HL-60 (cell line): ENCODE measurements at regions not wholly inside any gene's neighbourhood (a gene's known extent, or its start where the extent isn't known, plus 50 kb on each side); places are given as distances from the start of the nearest gene placed in this dataset.

ENCODE experiments used
- DNase-seq, 2 experiments: peaks; one replicate each; pipeline ENCODE4 v3.0.0-alpha.2; 2010 to 2020; ENCODE audit warnings: low read depth in 1 of 2, low spot score in 1 of 2
- H3K27ac ChIP-seq: fragments of 250-450 bp; sonication (Bioruptor Pico); replicated peaks from 2 replicates; pipeline ENCODE4 v1.5.1; 2020; ENCODE audit warnings: mild to moderate bottlenecking, moderate library complexity
- H3K27me3 ChIP-seq: fragments of 250-450 bp; sonication (Bioruptor Pico); 2 replicates; pipeline ENCODE4 v1.5.1; 2021; ENCODE audit warnings: mild to moderate bottlenecking, moderate library complexity; ENCODE audit not compliant: insufficient read depth, poor library complexity, severe bottlenecking
- H3K4me3 ChIP-seq: replicated peaks from 2 replicates; pipeline ENCODE4 v1.5.1; 2011; ENCODE audit warnings: mild to moderate bottlenecking, control low read depth, low read length; ENCODE audit not compliant: insufficient read depth
- CTCF ChIP-seq: IDR thresholded peaks from one replicate; pipeline ENCODE4 v1.5.1; 2011; ENCODE audit warnings: low read length, control low read depth, inconsistent platforms; ENCODE audit not compliant: insufficient read depth
- GABPA ChIP-seq: IDR thresholded peaks from 2 replicates; pipeline ENCODE4 v1.6.1; 2012; ENCODE audit warnings: low read depth
- POLR2AphosphoS5 ChIP-seq: IDR thresholded peaks from 2 replicates; pipeline ENCODE4 v1.6.1; 2012; ENCODE audit warnings: low read depth
- REST ChIP-seq: IDR thresholded peaks from 2 replicates; pipeline ENCODE4 v1.6.1; 2012; ENCODE audit warnings: low read depth; ENCODE audit not compliant: insufficient replicate concordance
- SPI1 ChIP-seq: IDR thresholded peaks from 2 replicates; pipeline ENCODE4 v1.6.1; 2012; ENCODE audit warnings: low read depth, mild to moderate bottlenecking, borderline replicate concordance

GRCh38 chr21:16034446-16035190 is 304.8 kb downstream of the USP25 start:
- Histone ChIP-seq H3K27me3 (no peaks in the 10 kb centered on the region), H3K27ac (no peak overlapping the region), H3K4me3 (no peak overlapping the region)
- TF ChIP-seq GABPA = no peak
- TF ChIP-seq POLR2AphosphoS5 = no peak
- no peak for TF ChIP-seq REST
- TF ChIP-seq CTCF = no peak
- no peak for TF ChIP-seq SPI1
- no peak for DNase-seq

- no peak overlapping the region for H3K27ac ChIP-seq
- no peaks in the 10 kb centered on the region for H3K27me3 ChIP-seq
- no peak overlapping the region for H3K4me3 ChIP-seq
- DNase-seq = peak in 1 of 2 experiments; percentile 24
- TF ChIP-seq GABPA = no peak
- no peak for TF ChIP-seq SPI1
- no peak for TF ChIP-seq POLR2AphosphoS5
- TF ChIP-seq CTCF = no peak
- no peak for TF ChIP-seq REST
Measured at GRCh38 chr21:16037421-16037955, 307.7 kb downstream of the USP25 start.

GRCh38 chr21:16040601-16041000 is 310.8 kb downstream of the USP25 start:
- no peak for DNase-seq
- no peak overlapping the region for H3K27ac ChIP-seq
- H3K4me3 ChIP-seq = no peak overlapping the region
- TF ChIP-seq CTCF (no peak), SPI1 (no peak), GABPA (no peak), POLR2AphosphoS5 (no peak), REST (no peak)
- H3K27me3 ChIP-seq = no peaks in the 10 kb centered on the region
